ENCODE measurements at regions not wholly inside any gene's neighbourhood (a gene's known extent, or its start where the extent isn't known, plus 50 kb on each side); places are given as distances from the start of the nearest gene placed in this dataset.

DNA sequence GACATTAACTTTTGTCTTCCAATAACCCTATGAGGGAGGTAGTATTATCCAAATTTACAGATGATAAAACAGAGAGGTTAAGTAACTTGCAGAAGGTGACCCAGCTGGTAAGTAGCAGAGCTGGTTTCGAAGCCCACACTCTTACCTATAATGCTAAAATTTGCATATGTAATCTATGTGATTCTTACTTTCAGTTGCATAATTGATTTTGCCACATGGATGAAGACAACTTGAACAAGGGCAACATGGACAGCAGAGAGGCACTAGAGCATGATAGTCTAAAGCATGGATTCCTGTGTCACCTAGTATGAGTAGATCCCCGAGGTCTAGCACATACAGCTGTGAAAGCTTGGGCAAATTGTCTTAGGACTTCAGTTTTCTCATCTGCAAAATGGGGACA is 117.6 kb upstream of the DTNBP1 start:
- TF ChIP-seq EZH2 (IDR thresholded peaks at IDR 0.05; ENCODE audit: insufficient read depth, poor library complexity, severe bottlenecking): no peak
- no peak for TF ChIP-seq EZH2phosphoT487 (IDR thresholded peaks at IDR 0.05; ENCODE audit: insufficient read depth, low read depth)

Measured in GM23248 (cell line).